Fibroblast of skin of back (primary cell): ENCODE measurements at regions not wholly inside any gene's neighbourhood (a gene's known extent, or its start where the extent isn't known, plus 50 kb on each side); places are given as distances from the start of the nearest gene placed in this dataset.

Experiments used
- DNase-seq: peaks from one replicate; pipeline ENCODE4 v3.0.0-alpha.2; 2013

- DNase-seq = no peak
Measured at GRCh38 chr16:54437921-54438320, 151.3 kb upstream of the IRX3 start.

DNA sequence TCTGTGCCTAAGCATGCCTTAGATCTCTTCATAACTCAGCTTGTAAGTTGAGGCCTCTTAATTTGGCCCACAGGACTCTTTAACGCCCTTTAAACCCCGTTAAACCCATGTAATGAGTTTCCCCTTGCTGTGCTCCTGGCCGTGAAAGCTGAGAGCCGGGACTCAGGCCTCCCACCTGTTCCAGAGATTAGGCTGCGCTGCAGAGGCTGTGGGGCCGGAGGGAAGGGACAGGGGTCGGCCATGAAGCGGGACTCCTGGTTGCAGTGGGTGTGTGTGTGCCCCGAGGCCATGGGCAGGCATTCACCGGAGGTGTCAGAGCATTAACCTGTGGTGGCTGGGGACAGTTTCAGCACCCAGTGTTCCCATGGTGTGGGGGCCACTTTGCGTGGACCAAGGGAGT, 150.8 kb upstream of the IRX3 start:
- DNase-seq = no peak

GRCh38 chr16:54436346-54436745, 149.8 kb upstream of the IRX3 start:
- DNase-seq = no peak

- no peak for DNase-seq
Measured at GRCh38 chr16:54434859-54435258, 148.3 kb upstream of the IRX3 start.

DNA sequence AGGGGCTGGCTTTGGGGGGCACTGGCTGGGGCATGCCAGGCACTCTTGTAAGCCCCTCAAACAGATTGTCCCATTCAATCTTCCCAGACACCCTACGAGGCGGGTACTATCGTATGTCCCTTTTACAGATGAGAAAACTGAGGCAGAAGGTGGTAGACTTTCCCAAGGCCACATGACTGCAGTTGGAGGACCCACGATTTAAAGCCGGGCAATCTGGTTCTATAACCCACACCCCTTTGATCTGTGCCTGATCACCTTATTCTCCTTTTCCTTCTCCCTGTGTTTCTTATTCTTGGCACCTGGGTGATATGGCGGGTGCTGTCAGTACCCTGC, 146.3 kb upstream of the IRX3 start:
- DNase-seq = no peak

DNA sequence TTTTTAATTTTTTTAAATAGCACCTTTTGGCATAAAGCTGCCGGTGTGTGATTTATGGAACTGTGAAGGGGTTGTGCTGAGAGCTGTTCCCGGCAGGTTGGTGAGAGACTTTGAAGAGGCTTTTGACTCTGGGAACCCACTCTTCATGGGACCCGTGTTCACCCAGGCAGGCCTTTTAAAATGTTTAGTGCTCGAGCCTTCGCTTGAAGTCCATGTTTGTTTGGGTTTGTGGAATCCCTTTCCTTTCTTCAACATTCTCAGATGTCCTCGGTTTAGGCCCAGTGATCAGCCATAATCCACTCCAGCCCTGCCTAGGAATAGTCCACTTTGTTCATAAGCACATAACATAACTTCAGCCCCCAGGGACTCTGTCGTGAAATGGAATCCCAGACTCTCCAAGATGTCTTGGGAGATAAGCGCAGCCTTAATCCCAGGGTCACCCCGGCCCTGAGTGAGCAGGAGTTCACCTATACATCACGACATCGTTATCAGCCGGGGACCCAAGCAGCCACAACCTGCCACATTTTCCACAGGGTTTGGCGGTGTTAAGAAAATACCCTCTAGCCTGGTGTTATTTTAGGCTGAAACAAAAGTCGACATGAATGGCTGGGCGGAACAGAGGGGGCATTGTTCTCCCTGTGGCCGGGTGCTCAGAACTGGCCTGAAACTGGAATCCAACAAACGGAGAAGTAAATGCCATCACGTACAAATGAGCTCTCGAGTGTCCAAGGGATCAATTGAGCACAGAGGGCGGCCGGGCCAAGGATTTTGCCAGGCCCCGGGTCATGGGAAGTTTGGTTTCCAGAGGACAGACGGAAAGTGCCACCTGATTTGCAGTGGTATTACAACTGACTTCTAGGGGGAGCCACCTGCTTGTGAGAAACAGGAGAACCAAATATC, 145.7 kb upstream of the IRX3 start:
- DNase-seq = peak; percentile 58

GRCh38 chr16:54431041-54431996, 144.7 kb upstream of the IRX3 start:
- peak; percentile 74 for DNase-seq

GRCh38 chr16:54430491-54431030, 144.0 kb upstream of the IRX3 start:
- peak; percentile 84 for DNase-seq

DNA sequence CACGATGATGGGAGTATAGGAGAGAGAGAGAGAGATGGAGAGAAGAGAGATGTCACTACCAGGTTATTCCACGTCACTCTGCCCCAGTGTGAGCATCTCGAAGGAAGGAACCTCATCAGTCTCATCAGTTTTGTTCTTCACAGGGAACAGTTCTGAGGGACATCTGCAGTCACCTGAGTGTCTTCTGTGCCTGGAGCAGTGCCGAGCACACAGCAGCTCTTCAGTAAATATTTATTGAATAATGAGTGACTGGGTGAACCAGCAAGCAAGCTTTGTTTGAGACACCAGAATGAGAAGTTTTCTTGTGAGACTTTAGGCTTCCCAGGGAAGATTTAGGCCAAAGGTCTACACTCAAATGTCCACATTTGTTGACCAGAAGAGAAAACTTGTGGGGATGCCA, 142.4 kb upstream of the IRX3 start:
- DNase-seq = no peak

- DNase-seq = no peak
Measured at GRCh38 chr16:54426553-54426849, 139.9 kb upstream of the IRX3 start.

GRCh38 chr16:54425681-54426552, 139.3 kb upstream of the IRX3 start:
- DNase-seq = no peak

- DNase-seq = no peak
Measured at GRCh38 chr16:54425068-54425467, 138.5 kb upstream of the IRX3 start.

DNA sequence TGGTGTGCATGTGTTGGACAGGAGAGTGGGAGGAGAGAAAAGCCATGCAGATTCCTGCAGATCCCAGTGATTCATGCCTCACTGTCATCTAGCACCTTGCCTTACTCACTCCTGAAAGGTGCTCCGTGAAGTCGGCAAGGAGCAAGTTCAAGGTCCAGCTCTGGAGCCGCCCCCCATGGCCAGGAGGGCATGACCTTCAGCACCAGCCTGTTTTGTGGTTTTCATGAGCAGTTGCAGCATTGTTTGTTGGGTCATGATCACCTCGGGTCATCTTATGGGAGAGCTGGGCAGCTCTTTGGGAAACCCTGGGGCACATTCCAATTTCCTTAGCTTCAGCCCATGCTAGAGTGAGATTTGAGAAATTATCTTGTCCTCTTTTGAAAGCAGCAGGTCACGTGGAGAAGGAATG, 137.5 kb upstream of the IRX3 start:
- no peak for DNase-seq

- no peak for DNase-seq
Measured at GRCh38 chr16:54422569-54422978, 136.0 kb upstream of the IRX3 start.

DNA sequence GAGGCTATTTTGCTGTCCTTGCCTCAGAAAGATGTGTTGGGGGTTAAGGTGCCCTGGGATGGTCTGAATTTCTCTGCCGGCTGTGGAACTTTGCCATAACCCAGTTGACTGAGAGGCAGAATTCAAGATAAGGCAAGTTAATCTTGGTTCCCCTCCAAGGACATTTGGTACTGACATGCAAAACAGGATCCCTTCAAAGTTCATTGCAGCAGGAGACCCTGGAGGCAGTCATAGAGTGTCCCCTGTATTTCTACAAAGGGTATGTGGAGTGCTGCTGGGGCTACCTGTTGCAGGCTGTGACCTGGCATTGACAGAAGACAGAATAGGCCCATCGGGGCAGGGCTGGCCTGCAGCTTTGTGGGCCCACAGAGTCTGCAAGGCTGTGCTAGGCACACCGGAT, 135.6 kb upstream of the IRX3 start:
- DNase-seq = no peak

GRCh38 chr16:54421220-54421619, 134.6 kb upstream of the IRX3 start:
- no peak for DNase-seq

- DNase-seq = no peak
Measured at GRCh38 chr16:54418903-54419302, 132.3 kb upstream of the IRX3 start.

GRCh38 chr16:54417384-54417783, 130.8 kb upstream of the IRX3 start:
- no peak for DNase-seq

GRCh38 chr16:54414671-54415070, 128.1 kb upstream of the IRX3 start:
- DNase-seq = no peak

- no peak for DNase-seq
Measured at GRCh38 chr16:54412777-54413455, 126.3 kb upstream of the IRX3 start.

- DNase-seq = no peak
Measured at GRCh38 chr16:54412037-54412436, 125.5 kb upstream of the IRX3 start.

DNA sequence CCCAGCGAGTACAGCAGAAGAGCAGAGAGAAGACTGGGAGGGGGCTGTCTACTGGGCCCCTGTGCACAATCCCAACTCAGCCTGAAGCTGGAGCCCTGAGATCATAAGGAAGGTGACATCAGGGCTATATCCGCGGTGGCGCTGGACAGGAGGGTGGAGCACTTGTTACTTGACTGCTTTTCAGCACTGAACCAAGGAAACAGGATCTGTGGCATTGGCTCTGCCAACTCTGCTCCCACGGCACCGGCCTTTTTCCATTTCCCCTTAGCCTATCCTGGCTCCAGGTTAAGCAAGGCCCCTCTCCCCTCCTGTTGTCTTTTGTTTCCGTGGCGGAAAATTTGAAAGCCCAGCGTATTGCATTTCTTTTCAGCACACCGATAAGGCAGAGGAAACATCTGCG, 125.0 kb upstream of the IRX3 start:
- no peak for DNase-seq
